Ovary (tissue), 7 donors: ENCODE measurements at regions not wholly inside any gene's neighbourhood (a gene's known extent, or its start where the extent isn't known, plus 50 kb on each side); places are given as distances from the start of the nearest gene placed in this dataset.

Experiments used
- DNase-seq, 5 donors: peaks; one replicate each; pipeline ENCODE4 v3.0.0-alpha.2; 2019 to 2020
- H3K27ac ChIP-seq, 2 donors: fragments of 200-600 bp; one replicate each; pipeline versions ENCODE4 v1.5.1 to v1.8.0; 2019 to 2022
- H3K27me3 ChIP-seq: fragments of 200-600 bp; one replicate; pipeline ENCODE4 v1.8.0; 2022
- H3K36me3 ChIP-seq: fragments of 200-600 bp; sonication (generic); one replicate; pipeline ENCODE4 v1.5.1; 2019
- H3K4me1 ChIP-seq: one replicate; pipeline ENCODE4 v1.8.1; 2013; ENCODE audit warnings: mild to moderate bottlenecking, moderate library complexity; ENCODE audit not compliant: insufficient read depth
- H3K4me3 ChIP-seq: fragments of 200-600 bp; sonication (generic); one replicate; pipeline ENCODE4 v1.5.1; 2017
- H3K9me3 ChIP-seq, 2 donors: fragments of 200-600 bp in 1 of 2; sonication (generic) in 1 of 2; one replicate each; pipeline versions ENCODE4 v1.5.1 to v1.8.1; 2013 to 2019; ENCODE audit warnings: mild to moderate bottlenecking in 1 of 2, moderate library complexity in 1 of 2
- CTCF ChIP-seq, 3 donors: fragments of 450-650 bp in 2 of 3; fragments of 200-600 bp in 1 of 3; IDR thresholded peaks; one replicate each; pipeline versions ENCODE4 v1.5.1 to v1.8.0; 2016 to 2022; ENCODE audit warnings: antibody characterized with exemption in 3 of 3, mild to moderate bottlenecking in 1 of 3
- EP300 ChIP-seq: sonication (generic); formaldehyde crosslinking; IDR thresholded peaks from one replicate; pipeline ENCODE4 v1.6.1; 2017; ENCODE audit warnings: antibody characterized with exemption
- POLR2A ChIP-seq: fragments of 450-650 bp; IDR thresholded peaks from one replicate; pipeline ENCODE4 v1.6.1; 2017; ENCODE audit warnings: antibody characterized with exemption, mild to moderate bottlenecking, moderate library complexity
- WGBS, 3 donors: extraction: QIAGEN DNeasy Blood & Tissue Kit in 1 of 3; methylation state at CpG; one replicate each; pipeline versions ENCODE4 v1.1.5 to v1.1.7; 2013 to 2017; 5-methylcytosine and 5-hydroxymethylcytosine counted together
- intact Hi-C, 4 donors: fragments of 100-400 bp; cut with DNase I; formaldehyde crosslinking; loops; one replicate each; pipeline versions ENCODE4 v1.11.0 to v1.15.1; 2022 to 2023
- donor health status: DM: no; HTN: no; CAD: no; lungs with moderate emphysema.
- donor health status: DM: no; HTN: no; CAD: no.
- donor health status: Bipolar disorder and iron deficiency.
- donor health status: DM: no; HTN: no; CAD: no.
- donor health status: DM: yes; HTN: yes; CAD: no.

GRCh38 chr6:138685781-138686180, 87.8 kb upstream of the CCDC28A start:
- no peak overlapping the region for H3K27ac ChIP-seq
- H3K9me3 ChIP-seq, result no peaks in the 10 kb centered on the region
- H3K27me3 ChIP-seq, result no peaks in the 10 kb centered on the region
- no peaks in the 10 kb centered on the region for H3K36me3 ChIP-seq
- no peak overlapping the region for H3K4me3 ChIP-seq
- intact Hi-C loops, result no loop called here
- no peaks in the 10 kb centered on the region for H3K4me1 ChIP-seq
- TF ChIP-seq EP300, result no peak
- TF ChIP-seq POLR2A, result no peak
- no peak for TF ChIP-seq CTCF (IDR thresholded peaks at IDR 0.05)
- no peak for DNase-seq

GRCh38 chr6:138688580-138688979, 85.0 kb upstream of the CCDC28A start:
- no peaks in the 10 kb centered on the region for H3K9me3 ChIP-seq
- intact Hi-C loops, result no loop called here

GRCh38 chr6:138689849-138690248, 83.7 kb upstream of the CCDC28A start:
- H3K9me3 ChIP-seq, result no peaks in the 10 kb centered on the region
- WGBS, 3 donors, result 89 to 92% (median 90%) methylated on average over 6 of the region's 6 CpGs
- TF ChIP-seq EP300, result no peak
- TF ChIP-seq POLR2A, result no peak
- TF ChIP-seq CTCF (IDR thresholded peaks at IDR 0.05), result no peak
- H3K27me3 ChIP-seq, result no peaks in the 10 kb centered on the region
- H3K4me3 ChIP-seq, result no peak overlapping the region
- H3K4me1 ChIP-seq, result no peaks in the 10 kb centered on the region
- no peak for DNase-seq
- H3K36me3 ChIP-seq, result no peaks in the 10 kb centered on the region
- intact Hi-C loops, result no loop called here
- H3K27ac ChIP-seq, result no peak overlapping the region

More at GRCh38 chr6:138688580-138688979, 85.0 kb upstream of the CCDC28A start:
- 84 to 88% (median 85%) methylated on average over 4 of the region's 4 CpGs for WGBS, 3 donors
- Histone ChIP-seq H3K27me3 (no peaks in the 10 kb centered on the region), H3K36me3 (no peaks in the 10 kb centered on the region), H3K27ac (no peak overlapping the region), H3K4me3 (no peak overlapping the region), H3K4me1 (no peaks in the 10 kb centered on the region)
- no peak for DNase-seq
- no peak for TF ChIP-seq EP300
- TF ChIP-seq POLR2A, result no peak
- no peak for TF ChIP-seq CTCF (IDR thresholded peaks at IDR 0.05)

- TF ChIP-seq POLR2A (no peak), EP300 (no peak), CTCF (IDR thresholded peaks at IDR 0.05) (no peak)
- no peaks in the 10 kb centered on the region for H3K9me3 ChIP-seq
- DNase-seq, result no peak
- no peaks in the 10 kb centered on the region for H3K36me3 ChIP-seq
- WGBS, 3 donors, result 64% methylated on average over 11 of the region's 11 CpGs
- intact Hi-C loops, result no loop called here
- H3K4me3 ChIP-seq, result no peak overlapping the region
- H3K27me3 ChIP-seq, result no peaks in the 10 kb centered on the region
- H3K4me1 ChIP-seq, result no peaks in the 10 kb centered on the region
- H3K27ac ChIP-seq, result no peak overlapping the region
Measured at GRCh38 chr6:138690975-138691594, 82.5 kb upstream of the CCDC28A start.
